ENCODE measurements at regions not wholly inside any gene's neighbourhood (a gene's known extent, or its start where the extent isn't known, plus 50 kb on each side); places are given as distances from the start of the nearest gene placed in this dataset.

DNA sequence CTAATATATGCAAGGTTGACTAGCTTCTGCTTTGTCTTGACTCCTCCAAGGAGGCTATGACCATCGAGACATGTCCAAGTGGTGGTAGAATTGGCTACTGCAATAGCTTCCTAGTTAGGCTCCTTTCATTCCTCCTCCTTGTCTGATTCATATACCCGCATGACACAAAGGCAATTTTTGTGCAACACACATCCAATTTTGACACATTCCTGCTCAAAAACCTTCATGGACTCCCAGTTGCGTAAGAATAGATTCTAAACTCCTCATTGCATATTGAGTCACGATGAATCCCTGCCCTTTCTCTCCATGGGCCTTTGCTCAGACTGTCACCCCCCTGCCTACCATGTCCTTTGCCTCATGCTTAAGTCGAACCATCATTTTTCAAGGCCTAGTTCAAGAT, 344.5 kb downstream of the ACTL7B start:
- Histone ChIP-seq H2AFZ (ENCODE audit: insufficient read depth, low read length, poor library complexity) (no peak overlapping the region), H3K9ac (ENCODE audit: low read length) (no peak overlapping the region), H3K14ac (ENCODE audit: low read length) (no peak overlapping the region), H3K27ac (ENCODE audit: low read depth, low read length) (no peak overlapping the region), H3K79me1 (ENCODE audit: low read length) (peaks cover 1% of the 10 kb centered on the region), H4K12ac (ENCODE audit: low read depth, low read length) (no peak overlapping the region), H3K4me2 (ENCODE audit: low read length) (no peak overlapping the region), H4K8ac (ENCODE audit: low read depth, low read length) (no peak overlapping the region), H3K9me3 (ENCODE audit: insufficient read depth, low read depth, low read length) (no peaks in the 10 kb centered on the region), H3K4ac (ENCODE audit: low read depth, low read length) (no peak overlapping the region), H3K4me1 (ENCODE audit: control insufficient read depth in 1 of 2, insufficient read depth in 2 of 2, low read length in 2 of 2) (no peaks in the 10 kb centered on the region), H3K27me3 (ENCODE audit: insufficient read depth, low read length) (no peaks in the 10 kb centered on the region), H2BK120ac (ENCODE audit: insufficient read depth, low read length, poor library complexity) (no peak overlapping the region), H2AK5ac (ENCODE audit: low read length) (no peak overlapping the region), H3K79me2 (ENCODE audit: control insufficient read depth, insufficient read depth, low read length, poor library complexity) (no peaks in the 10 kb centered on the region), H3K36me3 (ENCODE audit: control insufficient read depth in 1 of 2, insufficient read depth in 2 of 2, low read length in 2 of 2) (no peaks in the 10 kb centered on the region), H3K18ac (ENCODE audit: low read length) (no peak overlapping the region), H4K91ac (ENCODE audit: low read depth, low read length) (no peak overlapping the region), H3K4me3 (ENCODE audit: low read depth, low read length) (no peak overlapping the region), H3K23ac (ENCODE audit: low read length) (no peak overlapping the region), H2BK12ac (ENCODE audit: low read length) (no peak overlapping the region), H2BK5ac (ENCODE audit: low read depth, low read length, poor library complexity) (no peak overlapping the region)
- WGBS (ENCODE audit: extremely low coverage, insufficient coverage, insufficient read length) = no CpG with 5 or more reads among the region's 5 CpGs
- DNase-seq = peak; percentile 86 to 98

DNA sequence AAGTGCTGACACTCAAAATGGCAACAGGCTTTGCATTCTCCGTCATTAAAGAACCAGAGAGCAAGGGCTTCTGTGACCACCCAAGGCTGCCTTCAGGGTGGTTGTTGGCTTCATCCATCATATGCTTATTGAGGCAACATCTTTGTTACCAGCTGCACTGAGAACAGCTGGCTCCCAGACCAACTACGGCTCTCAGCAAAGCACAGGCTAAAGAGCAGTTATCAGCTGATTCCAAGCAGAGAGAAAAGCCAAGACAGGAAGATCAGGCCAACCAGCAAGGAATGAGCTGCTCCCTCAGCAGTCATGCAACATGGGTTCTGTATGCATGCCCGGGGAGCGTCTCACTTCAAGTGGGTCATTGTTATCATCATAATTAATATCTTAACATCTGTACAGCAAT, 358.9 kb downstream of the ACTL7B start:
- H4K12ac ChIP-seq (ENCODE audit: low read depth, low read length) = no peak overlapping the region
- no peaks in the 10 kb centered on the region for H3K79me1 ChIP-seq (ENCODE audit: low read length)
- H3K79me2 ChIP-seq (ENCODE audit: control insufficient read depth, insufficient read depth, low read length, poor library complexity) = no peaks in the 10 kb centered on the region
- no peak overlapping the region for H3K4me2 ChIP-seq (ENCODE audit: low read length)
- no peak overlapping the region for H3K23ac ChIP-seq (ENCODE audit: low read length)
- no peak overlapping the region for H4K8ac ChIP-seq (ENCODE audit: low read depth, low read length)
- H2BK120ac ChIP-seq (ENCODE audit: insufficient read depth, low read length, poor library complexity) = no peak overlapping the region
- no CpG with 5 or more reads among the region's 4 CpGs for WGBS (ENCODE audit: extremely low coverage, insufficient coverage, insufficient read length)
- no peak overlapping the region for H3K27ac ChIP-seq (ENCODE audit: low read depth, low read length)
- no peaks in the 10 kb centered on the region for H3K36me3 ChIP-seq (ENCODE audit: control insufficient read depth in 1 of 2, insufficient read depth in 2 of 2, low read length in 2 of 2)
- DNase-seq = no peak
- no peak overlapping the region for H2AFZ ChIP-seq (ENCODE audit: insufficient read depth, low read length, poor library complexity)
- H3K4ac ChIP-seq (ENCODE audit: low read depth, low read length) = no peak overlapping the region
- no peak overlapping the region for H3K9ac ChIP-seq (ENCODE audit: low read length)
- H2BK5ac ChIP-seq (ENCODE audit: low read depth, low read length, poor library complexity) = no peak overlapping the region
- peaks cover 8% of the 10 kb centered on the region for H3K9me3 ChIP-seq (ENCODE audit: insufficient read depth, low read depth, low read length)
- no peak overlapping the region for H2AK5ac ChIP-seq (ENCODE audit: low read length)
- no peaks in the 10 kb centered on the region for H3K4me1 ChIP-seq (ENCODE audit: control insufficient read depth in 1 of 2, insufficient read depth in 2 of 2, low read length in 2 of 2)
- no peak overlapping the region for H3K14ac ChIP-seq (ENCODE audit: low read length)
- no peak overlapping the region for H4K91ac ChIP-seq (ENCODE audit: low read depth, low read length)
- no peak overlapping the region for H3K18ac ChIP-seq (ENCODE audit: low read length)
- no peaks in the 10 kb centered on the region for H3K27me3 ChIP-seq (ENCODE audit: insufficient read depth, low read length)
- H2BK12ac ChIP-seq (ENCODE audit: low read length) = no peak overlapping the region
- H3K4me3 ChIP-seq (ENCODE audit: low read depth, low read length) = no peak overlapping the region

DNA sequence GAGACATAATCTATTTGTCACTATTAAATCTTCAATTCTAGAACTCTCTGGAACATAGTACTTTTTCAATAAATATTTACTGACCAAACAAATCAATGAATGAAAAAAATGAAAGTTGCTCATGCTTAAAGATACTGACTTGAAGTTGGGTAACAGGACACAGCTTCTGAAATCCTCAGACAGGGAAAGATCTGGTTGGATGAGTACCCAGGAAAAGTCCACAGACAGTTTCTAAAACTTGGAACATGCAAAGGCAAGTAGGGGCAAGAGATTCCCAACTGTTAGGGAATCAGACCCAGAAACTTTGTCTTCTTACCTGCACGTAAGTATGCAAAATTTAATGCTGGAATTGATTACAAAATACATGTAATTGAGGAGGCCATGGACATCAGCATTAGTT, 366.2 kb downstream of the ACTL7B start:
- H3K79me2 ChIP-seq (ENCODE audit: control insufficient read depth, insufficient read depth, low read length, poor library complexity) = no peaks in the 10 kb centered on the region
- H4K91ac ChIP-seq (ENCODE audit: low read depth, low read length) = no peak overlapping the region
- H2BK5ac ChIP-seq (ENCODE audit: low read depth, low read length, poor library complexity) = no peak overlapping the region
- no peak overlapping the region for H4K12ac ChIP-seq (ENCODE audit: low read depth, low read length)
- H3K36me3 ChIP-seq (ENCODE audit: control insufficient read depth in 1 of 2, insufficient read depth in 2 of 2, low read length in 2 of 2) = no peaks in the 10 kb centered on the region
- H3K4me2 ChIP-seq (ENCODE audit: low read length) = no peak overlapping the region
- H2AFZ ChIP-seq (ENCODE audit: insufficient read depth, low read length, poor library complexity) = no peak overlapping the region
- H3K4ac ChIP-seq (ENCODE audit: low read depth, low read length) = no peak overlapping the region
- H3K79me1 ChIP-seq (ENCODE audit: low read length) = no peaks in the 10 kb centered on the region
- H3K27me3 ChIP-seq (ENCODE audit: insufficient read depth, low read length) = no peaks in the 10 kb centered on the region
- no peak overlapping the region for H2BK120ac ChIP-seq (ENCODE audit: insufficient read depth, low read length, poor library complexity)
- H3K4me1 ChIP-seq (ENCODE audit: control insufficient read depth in 1 of 2, insufficient read depth in 2 of 2, low read length in 2 of 2) = peaks cover 0 to 3% of the 10 kb centered on the region in 2 experiments
- no peak overlapping the region for H3K27ac ChIP-seq (ENCODE audit: low read depth, low read length)
- DNase-seq = no peak
- H3K14ac ChIP-seq (ENCODE audit: low read length) = no peak overlapping the region
- H2BK12ac ChIP-seq (ENCODE audit: low read length) = no peak overlapping the region
- H3K9ac ChIP-seq (ENCODE audit: low read length) = no peak overlapping the region
- no peaks in the 10 kb centered on the region for H3K9me3 ChIP-seq (ENCODE audit: insufficient read depth, low read depth, low read length)
- H3K4me3 ChIP-seq (ENCODE audit: low read depth, low read length) = no peak overlapping the region
- no peak overlapping the region for H4K8ac ChIP-seq (ENCODE audit: low read depth, low read length)
- no CpG with 5 or more reads among the region's 1 CpG for WGBS (ENCODE audit: extremely low coverage, insufficient coverage, insufficient read length)
- H3K23ac ChIP-seq (ENCODE audit: low read length) = no peak overlapping the region
- H2AK5ac ChIP-seq (ENCODE audit: low read length) = no peak overlapping the region
- H3K18ac ChIP-seq (ENCODE audit: low read length) = no peak overlapping the region

DNA sequence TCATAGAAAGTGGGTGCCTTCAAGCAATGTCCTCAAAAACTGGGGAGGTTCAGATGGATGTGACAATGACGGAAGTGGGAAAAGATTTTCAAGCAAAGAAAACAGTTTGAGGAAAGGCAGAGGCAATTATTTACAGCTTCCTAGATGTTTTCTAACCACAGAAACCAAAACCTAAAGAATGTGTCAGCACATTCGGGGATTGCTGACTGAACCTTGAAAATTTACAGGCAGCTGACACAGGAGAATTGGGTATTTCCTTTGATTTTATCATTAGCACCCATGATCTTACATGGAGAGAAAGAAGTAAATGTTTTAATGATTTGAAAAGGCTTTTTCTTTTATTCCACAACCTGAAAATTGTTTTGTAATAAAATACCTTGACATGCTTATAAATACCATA, 369.0 kb downstream of the ACTL7B start:
- H2AK5ac ChIP-seq (ENCODE audit: low read length) = no peak overlapping the region

More for the DNA sequence above, 369.0 kb downstream of the ACTL7B start:
- H3K18ac ChIP-seq (ENCODE audit: low read length) = no peak overlapping the region
- H2BK120ac ChIP-seq (ENCODE audit: insufficient read depth, low read length, poor library complexity) = no peak overlapping the region
- H2BK12ac ChIP-seq (ENCODE audit: low read length) = no peak overlapping the region
- H2AFZ ChIP-seq (ENCODE audit: insufficient read depth, low read length, poor library complexity) = no peak overlapping the region
- H3K14ac ChIP-seq (ENCODE audit: low read length) = no peak overlapping the region
- no peak overlapping the region for H3K4me2 ChIP-seq (ENCODE audit: low read length)
- no peak overlapping the region for H4K12ac ChIP-seq (ENCODE audit: low read depth, low read length)
- no peaks in the 10 kb centered on the region for H3K79me1 ChIP-seq (ENCODE audit: low read length)
- no peak overlapping the region for H3K27ac ChIP-seq (ENCODE audit: low read depth, low read length)
- no peak overlapping the region for H4K8ac ChIP-seq (ENCODE audit: low read depth, low read length)
- no peak overlapping the region for H2BK5ac ChIP-seq (ENCODE audit: low read depth, low read length, poor library complexity)
- no peak overlapping the region for H4K91ac ChIP-seq (ENCODE audit: low read depth, low read length)
- no peak overlapping the region for H3K4ac ChIP-seq (ENCODE audit: low read depth, low read length)
- no peak for DNase-seq
- H3K79me2 ChIP-seq (ENCODE audit: control insufficient read depth, insufficient read depth, low read length, poor library complexity) = no peaks in the 10 kb centered on the region
- no peak overlapping the region for H3K4me3 ChIP-seq (ENCODE audit: low read depth, low read length)
- no peaks in the 10 kb centered on the region for H3K27me3 ChIP-seq (ENCODE audit: insufficient read depth, low read length)
- no peaks in the 10 kb centered on the region for H3K9me3 ChIP-seq (ENCODE audit: insufficient read depth, low read depth, low read length)
- peaks cover 4 to 9% of the 10 kb centered on the region in 2 experiments for H3K4me1 ChIP-seq (ENCODE audit: control insufficient read depth in 1 of 2, insufficient read depth in 2 of 2, low read length in 2 of 2)
- WGBS (ENCODE audit: extremely low coverage, insufficient coverage, insufficient read length) = no CpG with 5 or more reads among the region's 2 CpGs
- no peak overlapping the region for H3K9ac ChIP-seq (ENCODE audit: low read length)
- H3K36me3 ChIP-seq (ENCODE audit: control insufficient read depth in 1 of 2, insufficient read depth in 2 of 2, low read length in 2 of 2) = no peaks in the 10 kb centered on the region
- H3K23ac ChIP-seq (ENCODE audit: low read length) = no peak overlapping the region
